ENCODE measurements at regions not wholly inside any gene's neighbourhood (a gene's known extent, or its start where the extent isn't known, plus 50 kb on each side); places are given as distances from the start of the nearest gene placed in this dataset.

DNA sequence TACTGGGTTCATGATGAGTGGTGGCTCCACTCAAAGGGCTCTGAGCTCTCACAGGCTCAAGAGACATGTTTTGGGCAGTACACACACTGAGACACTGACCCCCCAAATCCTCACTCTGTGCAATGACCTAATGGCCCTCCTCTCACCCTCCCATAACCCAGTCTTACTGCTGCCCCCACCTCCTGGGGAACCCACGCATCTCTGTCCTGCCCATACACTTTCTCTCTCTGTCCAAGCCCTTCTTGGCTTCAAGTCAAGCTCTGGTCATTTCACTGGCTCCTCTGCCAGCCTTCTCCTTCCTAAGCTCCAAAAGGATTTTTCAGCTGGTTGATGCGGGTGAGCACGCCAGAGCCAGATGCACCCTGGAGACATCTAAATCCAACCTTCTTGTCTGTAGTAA, 187.9 kb upstream of the TSHZ3 start:
- no peak for TF ChIP-seq POLR2A (IDR thresholded peaks at IDR 0.05; ENCODE audit: low read depth, low read length)
- no peak for TF ChIP-seq TAF1 (IDR thresholded peaks at IDR 0.05; ENCODE audit: low read depth, low read length)
- no peak for TF ChIP-seq POLR2AphosphoS5 (IDR thresholded peaks at IDR 0.05; ENCODE audit: low read depth, low read length)
- no peak for TF ChIP-seq SPI1 (IDR thresholded peaks at IDR 0.05; ENCODE audit: low read depth, low read length)
- no peak for TF ChIP-seq PAX5 (IDR thresholded peaks at IDR 0.05; ENCODE audit: insufficient read depth, low read length, severe bottlenecking)
- no peak for TF ChIP-seq POU2F2 (IDR thresholded peaks at IDR 0.05; ENCODE audit: low read depth, low read length)
